Endothelial cell of umbilical vein (primary cell): ENCODE measurements at regions not wholly inside any gene's neighbourhood (a gene's known extent, or its start where the extent isn't known, plus 50 kb on each side); places are given as distances from the start of the nearest gene placed in this dataset.

Source experiments
- BruUV-seq: library from RNA; stranded (reverse); fragments of 400-500 nt; replicated peaks from 2 replicates; lab custom pipeline; 2021; lab: Mats Ljungman, UMichigan
- CTCF ChIA-PET: fragments of 300-600, 350-600 bp; sonication (Branson Sonifier 250); formaldehyde crosslinking; loops from one replicate; lab custom pipeline; 2021; ENCODE audit warnings: antibody characterized with exemption, inconsistent platforms; lab: Charles Lee
- POLR2A ChIA-PET: fragments of 300-600, 350-600 bp; sonication (Branson Sonifier 250); formaldehyde crosslinking; loops from one replicate; lab custom pipeline; 2021; ENCODE audit warnings: antibody characterized with exemption, inconsistent platforms; lab: Charles Lee
- DNase-seq: peaks from one replicate; pipeline ENCODE4 v3.0.0-alpha.2; 2011; ENCODE audit warnings: low read depth, low spot score
- FAIRE-seq: peaks from 2 replicates; lab custom pipeline; 2011; peaks lifted over from hg19 to GRCh38; lab: Jason Lieb, UNC
- H2AFZ ChIP-seq: 2 replicates; pipeline ENCODE4 v1.6.0; 2012; ENCODE audit warnings: low read depth, low read length, control low read depth, inconsistent platforms
- H3K27ac ChIP-seq: 2 replicates; pipeline ENCODE4 v1.5.1; 2011; ENCODE audit warnings: low read depth, mild to moderate bottlenecking, control low read depth, low read length, moderate library complexity; ENCODE audit not compliant: insufficient read depth
- H3K27me3 ChIP-seq, 2 experiments: 2 replicates each; pipeline versions ENCODE4 v1.6.0 to v1.6.1; 2011; ENCODE audit warnings: low read length in 2 of 2, mixed read lengths in 1 of 2; ENCODE audit not compliant: control insufficient read depth in 2 of 2, insufficient read depth in 2 of 2
- H3K36me3 ChIP-seq, 2 experiments: 2 replicates in 1 of 2; 3 replicates in 1 of 2; pipeline ENCODE4 v1.5.1; 2011; ENCODE audit warnings: low read length in 2 of 2, mild to moderate bottlenecking in 1 of 2, moderate library complexity in 1 of 2; ENCODE audit not compliant: control insufficient read depth in 2 of 2, insufficient read depth in 2 of 2; ENCODE audit errors: extremely low read depth in 1 of 2
- H3K4me1 ChIP-seq: 3 replicates; pipeline ENCODE4 v1.5.1; 2011; ENCODE audit warnings: mild to moderate bottlenecking, low read length; ENCODE audit not compliant: control insufficient read depth, insufficient read depth; ENCODE audit errors: extremely low read depth
- H3K4me2 ChIP-seq: 2 replicates; pipeline ENCODE4 v1.6.1; 2011; ENCODE audit warnings: low read length, control low read depth, mixed read lengths; ENCODE audit not compliant: insufficient read depth
- H3K4me3 ChIP-seq, 3 experiments: fragments of 200-600 bp in 1 of 3; sonication (generic), shearing (Covaris generic) in 1 of 3; replicated peaks in 1 of 3; 2 replicates each; pipeline ENCODE4 v1.5.1; 2011 to 2016; ENCODE audit warnings: control low read depth in 3 of 3, low read length in 3 of 3, mild to moderate bottlenecking in 2 of 3, inconsistent platforms in 1 of 3, low read depth in 1 of 3, moderate library complexity in 1 of 3; ENCODE audit not compliant: insufficient read depth in 1 of 3
- H3K79me2 ChIP-seq: 2 replicates; pipeline ENCODE4 v1.6.0; 2012; ENCODE audit warnings: low read length, inconsistent platforms; ENCODE audit not compliant: control insufficient read depth, insufficient read depth
- H3K9ac ChIP-seq: replicated peaks from 2 replicates; pipeline ENCODE3; 2011; ENCODE audit warnings: low read length, control low read depth; ENCODE audit not compliant: insufficient read depth; ENCODE audit errors: extremely low read depth
- H3K9me1 ChIP-seq: replicated peaks from 3 replicates; pipeline ENCODE4 v1.6.0; 2011; ENCODE audit warnings: mild to moderate bottlenecking, low read length; ENCODE audit not compliant: control insufficient read depth, insufficient read depth; ENCODE audit errors: extremely low read depth
- H3K9me3 ChIP-seq: replicated peaks from 2 replicates; pipeline ENCODE4 v1.5.1; 2012; ENCODE audit warnings: low read length, inconsistent platforms; ENCODE audit not compliant: control insufficient read depth, insufficient read depth
- H4K20me1 ChIP-seq: replicated peaks from 2 replicates; pipeline ENCODE3; 2011; ENCODE audit warnings: mild to moderate bottlenecking, low read length; ENCODE audit not compliant: control insufficient read depth, insufficient read depth; ENCODE audit errors: extremely low read depth
- CTCF ChIP-seq, 2 donors: IDR thresholded peaks; 1 replicate in 1 of 2; 2 replicates in 1 of 2; pipeline ENCODE4 v1.5.1; 2011; ENCODE audit warnings: low read length in 2 of 2, mild to moderate bottlenecking in 2 of 2, moderate library complexity in 2 of 2, control low read depth in 1 of 2, inconsistent platforms in 1 of 2, low read depth in 1 of 2; ENCODE audit not compliant: insufficient read depth in 1 of 2; ENCODE audit errors: extremely low read depth in 1 of 2
- EZH2 ChIP-seq: IDR thresholded peaks from 2 replicates; pipeline ENCODE4 v1.6.1; 2012; ENCODE audit warnings: borderline replicate concordance, low read depth, mild to moderate bottlenecking, moderate library complexity, low read length, inconsistent platforms; ENCODE audit not compliant: severe bottlenecking
- FOS ChIP-seq: IDR thresholded peaks from 2 replicates; pipeline ENCODE4 v1.6.1; 2011; ENCODE audit warnings: mild to moderate bottlenecking, low read length, moderate library complexity, borderline replicate concordance; ENCODE audit not compliant: insufficient read depth
- GATA2 ChIP-seq: IDR thresholded peaks from 2 replicates; pipeline ENCODE4 v1.7.0; 2011; ENCODE audit warnings: low read depth, mild to moderate bottlenecking, moderate library complexity, mixed read lengths, low read length; ENCODE audit not compliant: insufficient read length, insufficient read depth
- JUN ChIP-seq: IDR thresholded peaks from 2 replicates; pipeline ENCODE4 v1.6.1; 2011; ENCODE audit warnings: borderline replicate concordance, low read depth; ENCODE audit not compliant: insufficient read length, insufficient read depth
- MYC ChIP-seq: IDR thresholded peaks from one replicate; pipeline ENCODE4 v1.6.1; 2011; ENCODE audit warnings: mild to moderate bottlenecking, low read depth, low read length
- POLR2A ChIP-seq: IDR thresholded peaks from 2 replicates; pipeline ENCODE4 v1.6.1; 2012; ENCODE audit warnings: low read depth, mild to moderate bottlenecking, control low read depth, low read length
- POLR2AphosphoS5 ChIP-seq: IDR thresholded peaks from 2 replicates; pipeline ENCODE4 v1.6.1; 2012; ENCODE audit warnings: low read depth, mild to moderate bottlenecking, control low read depth, low read length, moderate library complexity; ENCODE audit not compliant: insufficient read depth
- dilution Hi-C: fragments of 300-500 bp; cut with MboI; formaldehyde crosslinking; loops from one replicate; pipeline ENCODE4 v1.15.0; 2019; ENCODE audit warnings: low sequenced_read_pairs; ENCODE audit not compliant: extremely low pct_ligation_motif_present
- intact Hi-C: fragments of 100-400 bp; cut with micrococcal nuclease; formaldehyde crosslinking; loops from one replicate; pipeline ENCODE4 v1.10.0; 2022
- TF ChIP-seq, protein P1 (sequence below): IDR thresholded peaks from 2 replicates; pipeline ENCODE4 v1.6.1; 2011; ENCODE audit not compliant: insufficient read depth, insufficient read length

GRCh38 chr14:89720076-89720687, 234.3 kb downstream of the EFCAB11 start:
- CTCF ChIA-PET = interaction anchor here (0.6 kb wide), 2 partner anchors 62 to 571 kb away, joined by 3 read pairs; no protein-coding TSS in a partner anchor

GRCh38 chr14:89719366-89720075, 235.0 kb downstream of the EFCAB11 start:
- CTCF ChIA-PET = no interaction called here
- Histone ChIP-seq H3K9ac (no peak overlapping the region), H3K4me2 (no peak overlapping the region), H3K9me3 (no peaks in the 10 kb centered on the region), H3K27me3 (peaks cover 3 to 8% of the 10 kb centered on the region in 2 experiments), H3K27ac (no peak overlapping the region), H3K9me1 (no peaks in the 10 kb centered on the region), H2AFZ (no peak overlapping the region), H3K79me2 (no peaks in the 10 kb centered on the region), H3K36me3 (no peaks in the 10 kb centered on the region), H3K4me3 (no peak overlapping the region), H3K4me1 (no peaks in the 10 kb centered on the region), H4K20me1 (no peaks in the 10 kb centered on the region)
- TF ChIP-seq MYC (no peak), FOS (no peak), CTCF (IDR thresholded peaks at IDR 0.05; ENCODE audit: extremely low read depth in 1 of 2, insufficient read depth in 1 of 2, low read depth in 1 of 2, low read length in 2 of 2) (no peak), POLR2AphosphoS5 (no peak), POLR2A (no peak), JUN (no peak), GATA2 (no peak), EZH2 (no peak)
- TF ChIP-seq, protein P1, sequence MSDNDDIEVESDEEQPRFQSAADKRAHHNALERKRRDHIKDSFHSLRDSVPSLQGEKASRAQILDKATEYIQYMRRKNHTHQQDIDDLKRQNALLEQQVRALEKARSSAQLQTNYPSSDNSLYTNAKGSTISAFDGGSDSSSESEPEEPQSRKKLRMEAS = no peak
- intact Hi-C loops (no loop called here), dilution Hi-C loops (no loop called here)
- DNase-seq (no peak), FAIRE-seq (no peak)
- no TSS peak for BruUV-seq
- POLR2A ChIA-PET = no interaction called here

More at GRCh38 chr14:89720076-89720687, 234.3 kb downstream of the EFCAB11 start:
- no peak for FAIRE-seq
- H3K4me3 ChIP-seq = no peak overlapping the region
- H3K9me3 ChIP-seq = no peaks in the 10 kb centered on the region
- no peaks in the 10 kb centered on the region for H4K20me1 ChIP-seq
- no peak overlapping the region for H3K9ac ChIP-seq
- H3K79me2 ChIP-seq = no peaks in the 10 kb centered on the region
- H3K9me1 ChIP-seq = no peaks in the 10 kb centered on the region
- no peak overlapping the region for H2AFZ ChIP-seq
- TF ChIP-seq GATA2 = no peak
- no peak for TF ChIP-seq FOS
- no peak for TF ChIP-seq POLR2AphosphoS5
- TF ChIP-seq MYC = no peak
- TF ChIP-seq, protein P1 = no peak
- no peak for TF ChIP-seq POLR2A
- DNase-seq = no peak
- H3K27ac ChIP-seq = no peak overlapping the region
- no peaks in the 10 kb centered on the region for H3K36me3 ChIP-seq
- BruUV-seq = no TSS peak
- POLR2A ChIA-PET = no interaction called here
- dilution Hi-C loops = no loop called here
- H3K27me3 ChIP-seq = peaks cover 4 to 10% of the 10 kb centered on the region in 2 experiments
- H3K4me1 ChIP-seq = no peaks in the 10 kb centered on the region
- intact Hi-C loops = no loop called here
- H3K4me2 ChIP-seq = no peak overlapping the region
